GM19328 (cell line): ENCODE measurements at regions not wholly inside any gene's neighbourhood (a gene's known extent, or its start where the extent isn't known, plus 50 kb on each side); places are given as distances from the start of the nearest gene placed in this dataset.

Experiments
- ATAC-seq: cut with Tn5 transposase; IDR thresholded peaks from one replicate; pipeline ENCODE4 v1.9.1; 2021; ENCODE audit warnings: mild to moderate bottlenecking, moderate library complexity; ENCODE audit not compliant: unreplicated experiment

DNA sequence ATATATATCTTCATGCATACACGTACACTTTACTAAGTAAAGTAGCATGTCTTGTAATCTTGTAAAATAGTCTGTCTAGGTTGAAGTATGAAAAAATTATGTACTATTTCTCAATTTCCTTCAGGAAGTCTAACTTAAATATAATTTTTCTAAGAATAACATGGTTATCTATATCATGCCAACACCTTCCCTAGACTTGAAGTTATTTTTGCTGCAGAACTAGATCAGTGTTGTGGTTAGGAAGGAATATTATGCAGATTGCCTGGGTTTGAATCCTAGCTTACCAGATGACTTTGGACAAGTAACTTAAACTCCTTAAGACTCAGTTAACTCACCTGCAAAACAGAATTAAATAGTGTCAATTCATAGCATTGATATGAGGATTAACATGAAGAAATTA, 142.2 kb upstream of the SEMA3A start:
- peak; percentile 28 for ATAC-seq

- peak; percentile 93 for ATAC-seq
These were observed 141.7 kb upstream of the SEMA3A start for GRCh38 chr7:84336303-84336702.

DNA sequence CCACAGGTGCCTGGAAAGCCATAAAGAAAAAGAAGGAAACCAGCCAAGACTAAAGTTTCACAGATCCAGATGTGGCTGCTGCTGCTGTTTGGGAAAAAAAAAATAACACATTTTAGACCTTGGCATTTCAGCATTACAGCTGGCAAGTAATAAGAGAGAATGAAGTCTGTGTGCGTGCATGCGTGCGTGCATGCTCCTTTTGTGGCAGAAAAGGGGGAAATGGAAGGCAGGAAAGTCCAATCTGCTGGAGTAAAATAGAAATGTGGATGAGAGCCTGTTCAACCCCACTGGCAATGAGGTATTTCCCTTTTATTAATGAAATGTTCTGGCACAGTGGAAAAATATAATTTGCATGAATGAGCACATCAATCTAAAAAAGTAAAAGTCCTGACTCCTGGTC, 137.0 kb upstream of the SEMA3A start:
- ATAC-seq: no peak

DNA sequence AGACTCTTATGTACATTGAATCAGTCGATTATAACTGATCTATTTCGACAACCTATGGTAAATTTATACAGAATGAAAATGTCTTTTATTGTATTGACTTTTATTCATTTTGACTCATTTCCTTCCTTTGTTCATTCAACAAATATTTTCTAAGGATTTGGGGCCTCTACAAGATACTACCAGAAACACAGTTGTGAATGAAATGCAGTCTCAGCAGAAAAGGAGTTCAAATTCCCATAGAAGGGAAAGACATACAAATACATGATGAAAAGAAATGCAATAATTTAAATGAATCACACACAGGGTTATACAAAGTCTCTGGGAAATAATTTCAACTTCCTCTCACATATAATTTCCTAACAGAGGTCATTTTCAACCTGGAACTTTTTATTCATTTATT, 134.0 kb upstream of the SEMA3A start:
- ATAC-seq: no peak

DNA sequence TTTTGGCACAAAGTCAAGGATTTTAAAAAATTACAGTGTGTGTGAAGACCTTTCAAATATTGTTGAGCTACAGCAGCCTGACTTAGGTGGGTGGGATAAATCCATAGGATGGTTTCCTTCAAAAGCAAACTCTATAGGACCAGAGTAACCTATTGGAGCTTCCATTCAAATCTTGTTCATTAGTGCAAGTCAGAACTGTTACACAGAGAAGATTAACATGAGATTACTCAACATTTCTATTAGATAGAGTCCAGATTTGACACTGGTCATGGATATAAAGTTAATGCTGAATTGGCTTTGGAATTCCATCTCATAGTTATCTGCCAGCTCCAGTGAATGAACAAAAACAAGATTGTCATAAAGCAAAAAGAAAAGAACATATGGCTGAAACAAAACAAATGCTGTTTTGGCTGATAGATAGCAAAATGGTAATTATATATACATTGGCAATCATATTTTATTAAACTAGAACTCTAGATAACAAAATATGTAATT, 129.6 kb upstream of the SEMA3A start:
- ATAC-seq: no peak

- ATAC-seq: no peak
These were observed 122.9 kb upstream of the SEMA3A start for GRCh38 chr7:84317536-84317935.

GRCh38 chr7:84314263-84314662, 119.7 kb upstream of the SEMA3A start:
- ATAC-seq: no peak

- no peak for ATAC-seq
These were observed 109.8 kb upstream of the SEMA3A start for GRCh38 chr7:84304407-84304806.

- ATAC-seq: no peak
These were observed 108.4 kb upstream of the SEMA3A start for GRCh38 chr7:84302949-84303348.

- ATAC-seq: no peak
These were observed 103.0 kb upstream of the SEMA3A start for GRCh38 chr7:84297616-84298015.

DNA sequence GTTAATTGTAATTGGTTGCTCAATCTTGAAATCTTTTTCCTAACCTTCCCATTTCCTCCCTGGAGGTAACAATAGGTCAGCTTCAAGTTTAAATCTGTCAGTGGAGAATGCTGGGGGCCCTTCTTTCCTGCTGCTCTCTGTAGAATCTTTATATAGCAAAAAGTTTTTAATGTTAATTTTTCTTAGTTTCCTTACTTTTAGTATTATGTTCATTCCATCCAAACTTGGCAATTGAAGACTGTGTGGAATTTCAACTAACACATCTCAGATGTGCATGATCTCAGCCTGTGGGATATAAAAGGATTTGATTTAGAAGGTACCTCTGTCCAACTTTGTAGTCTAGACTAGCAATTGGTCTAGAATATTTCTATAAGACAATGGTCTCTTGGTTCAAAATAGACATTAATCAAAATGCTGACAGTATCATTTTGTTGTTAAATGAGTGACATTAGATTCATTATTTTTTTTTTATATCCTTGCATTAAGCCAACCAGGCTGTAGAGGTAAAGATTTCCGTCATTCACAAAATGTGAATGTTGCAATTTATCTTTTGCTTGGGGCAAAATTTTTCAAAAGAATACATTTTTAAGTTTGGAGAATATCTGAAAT, 100.4 kb upstream of the SEMA3A start:
- ATAC-seq: no peak

- ATAC-seq: no peak
These were observed 99.8 kb upstream of the SEMA3A start for GRCh38 chr7:84294391-84294790.

DNA sequence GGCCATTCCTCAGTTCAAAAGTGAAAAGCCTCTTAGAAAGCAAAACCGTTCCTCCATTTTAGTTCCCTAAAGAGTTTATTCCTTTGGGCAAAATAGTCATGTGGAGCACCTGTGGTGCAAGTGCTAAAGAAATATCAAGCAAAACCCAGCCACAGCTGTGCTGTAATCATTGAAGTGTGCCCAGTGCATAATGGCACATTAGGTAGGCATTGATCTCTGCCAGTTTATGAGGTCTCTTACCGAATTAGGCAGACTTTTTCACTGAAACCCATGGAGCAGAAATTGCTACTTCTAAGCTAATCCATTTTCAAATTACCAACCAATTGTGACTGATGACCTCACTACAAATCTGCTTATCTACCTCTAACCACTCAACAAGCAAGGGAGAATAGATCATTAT, 97.2 kb upstream of the SEMA3A start:
- ATAC-seq: no peak

- no peak for ATAC-seq
These were observed 89.2 kb upstream of the SEMA3A start for GRCh38 chr7:84283798-84284197.

- no peak for ATAC-seq
These were observed 86.9 kb upstream of the SEMA3A start for GRCh38 chr7:84281518-84281917.

DNA sequence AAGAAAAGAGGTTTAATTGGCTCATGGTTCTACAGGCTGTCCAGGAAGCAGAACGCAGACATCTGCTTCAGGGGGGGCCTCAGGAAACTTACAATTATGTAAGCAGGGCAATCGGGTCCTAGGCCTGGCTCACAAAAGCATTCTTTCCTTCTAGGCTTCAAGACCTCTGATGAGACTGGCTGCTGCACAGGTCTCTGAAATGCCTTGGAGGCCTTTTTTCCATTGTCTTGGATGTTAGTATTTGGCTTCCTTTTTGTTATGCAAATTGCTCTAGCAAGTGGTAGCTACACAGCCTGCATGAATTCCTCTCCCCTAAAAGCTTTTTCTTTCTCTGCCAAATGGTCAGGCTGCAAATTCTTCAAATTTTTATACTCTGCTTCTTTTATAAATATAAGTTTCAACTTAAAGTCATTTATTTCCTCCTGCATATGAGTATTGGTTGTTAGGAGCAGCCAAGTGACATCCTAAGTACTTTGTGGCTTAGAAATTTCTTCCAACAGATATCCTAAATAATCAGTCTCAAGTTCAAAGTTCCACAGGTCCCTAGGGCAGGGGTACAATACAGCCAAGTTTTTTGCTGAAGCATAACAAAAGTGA, 83.1 kb upstream of the SEMA3A start:
- ATAC-seq: no peak

DNA sequence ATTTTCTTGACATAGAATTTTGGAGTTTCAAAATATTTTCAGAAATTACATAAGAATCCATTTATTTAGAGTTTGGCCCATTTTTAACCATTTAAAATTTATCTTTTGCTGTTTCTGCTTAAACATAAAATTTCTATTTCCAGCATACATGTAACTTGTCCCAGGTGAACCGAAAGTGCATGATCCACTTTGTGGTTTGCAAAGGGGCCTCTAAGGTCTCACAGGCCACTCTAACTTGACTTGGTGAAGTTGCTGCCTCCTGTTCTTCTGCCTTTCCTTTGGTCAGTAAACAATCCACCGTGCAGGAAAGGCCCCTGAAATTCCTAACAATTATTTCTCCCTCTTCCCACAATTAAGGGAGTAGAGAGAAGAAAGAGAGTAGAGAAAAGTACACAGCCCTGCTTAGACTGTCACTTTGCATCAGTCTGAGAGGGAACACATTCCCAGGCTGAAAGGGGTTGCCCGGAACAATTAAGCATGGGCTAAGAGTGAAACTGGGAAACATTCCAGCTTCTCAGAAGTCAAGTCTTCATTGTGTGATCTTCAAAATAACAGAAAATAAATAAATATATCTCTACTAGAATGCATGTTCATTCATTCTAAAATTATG, 79.5 kb upstream of the SEMA3A start:
- ATAC-seq: no peak

GRCh38 chr7:84271543-84271942, 77.0 kb upstream of the SEMA3A start:
- no peak for ATAC-seq

- ATAC-seq: no peak
These were observed 69.8 kb upstream of the SEMA3A start for GRCh38 chr7:84264396-84264795.

- ATAC-seq: no peak
These were observed 68.5 kb upstream of the SEMA3A start for GRCh38 chr7:84263106-84263505.

- no peak for ATAC-seq
These were observed 66.9 kb upstream of the SEMA3A start for GRCh38 chr7:84261509-84261908.

DNA sequence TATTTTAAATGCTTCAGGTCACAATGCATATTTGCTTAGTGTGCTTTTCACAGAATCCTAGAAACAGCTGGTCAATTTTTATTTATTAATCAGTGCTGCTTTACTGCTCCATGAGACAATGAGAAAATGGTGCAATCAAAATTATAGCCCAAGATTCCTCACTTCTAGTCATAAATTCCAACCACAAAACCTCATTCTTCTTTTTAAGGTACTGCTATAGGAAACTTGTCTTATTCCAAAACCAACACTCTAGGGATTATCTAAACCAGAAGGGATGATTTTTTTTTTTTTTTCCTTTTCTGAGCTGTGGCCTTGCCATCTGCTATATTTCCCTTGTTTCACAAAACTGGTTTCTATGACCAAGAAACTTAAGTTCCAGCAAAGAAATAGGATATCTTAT, 64.0 kb upstream of the SEMA3A start:
- no peak for ATAC-seq

GRCh38 chr7:84256571-84256971, 62.0 kb upstream of the SEMA3A start:
- no peak for ATAC-seq
